ENCODE measurements at regions not wholly inside any gene's neighbourhood (a gene's known extent, or its start where the extent isn't known, plus 50 kb on each side); places are given as distances from the start of the nearest gene placed in this dataset.
"Not testable (repeated sequence)": the region's sequence is repeated elsewhere in the genome, so short reads cannot be mapped to it uniquely, and the experiment has no call there.

- Histone ChIP-seq H3K27me3 (ENCODE audit: low read depth) (no peaks in the 10 kb centered on the region), H3K4me3 (no peak overlapping the region), H3K4me1 (no peaks in the 10 kb centered on the region), H3K27ac (replicated peaks) (no peak overlapping the region), H3K9me3 (replicated peaks) (peaks cover 49% of the 10 kb centered on the region), H3K36me3 (no peaks in the 10 kb centered on the region)
- no peak for DNase-seq
- intact Hi-C loops (cut with micrococcal nuclease): no loop called here
- no peak for TF ChIP-seq CTCF (IDR thresholded peaks at IDR 0.05; ENCODE audit: borderline replicate concordance)
These were observed 1011.8 kb upstream of the DDX18 start for GRCh38 chr2:116802671-116803070.

GRCh38 chr2:116804901-116805300 lies 1009.6 kb upstream of the DDX18 start:
- no peaks in the 10 kb centered on the region for H3K4me1 ChIP-seq
- no peak for TF ChIP-seq CTCF (IDR thresholded peaks at IDR 0.05; ENCODE audit: borderline replicate concordance)
- no peak overlapping the region for H3K4me3 ChIP-seq
- peaks cover 46% of the 10 kb centered on the region for H3K9me3 ChIP-seq (replicated peaks)
- intact Hi-C loops (cut with micrococcal nuclease): no loop called here
- DNase-seq: no peak
- H3K27ac ChIP-seq (replicated peaks): no peak overlapping the region
- no peaks in the 10 kb centered on the region for H3K27me3 ChIP-seq (ENCODE audit: low read depth)
- H3K36me3 ChIP-seq: no peaks in the 10 kb centered on the region

GRCh38 chr2:116806505-116806904 lies 1008.0 kb upstream of the DDX18 start:
- H3K27me3 ChIP-seq (ENCODE audit: low read depth); H3K36me3 ChIP-seq; H3K27ac ChIP-seq (replicated peaks); intact Hi-C loops (cut with micrococcal nuclease); H3K4me3 ChIP-seq; DNase-seq; H3K4me1 ChIP-seq: not testable (repeated sequence)
- H3K9me3 ChIP-seq (replicated peaks): peaks cover 36% of the 10 kb centered on the region

- Histone ChIP-seq H3K4me1 (no peaks in the 10 kb centered on the region), H3K27me3 (ENCODE audit: low read depth) (no peaks in the 10 kb centered on the region), H3K9me3 (replicated peaks) (peaks cover 10% of the 10 kb centered on the region), H3K4me3 (no peak overlapping the region), H3K27ac (replicated peaks) (no peak overlapping the region), H3K36me3 (no peaks in the 10 kb centered on the region)
- DNase-seq: no peak
- intact Hi-C loops (cut with micrococcal nuclease): no loop called here
- no peak for TF ChIP-seq CTCF (IDR thresholded peaks at IDR 0.05; ENCODE audit: borderline replicate concordance)
These were observed 1005.4 kb upstream of the DDX18 start for GRCh38 chr2:116809109-116809508.

GRCh38 chr2:116810071-116810470 lies 1004.4 kb upstream of the DDX18 start:
- no peaks in the 10 kb centered on the region for H3K4me1 ChIP-seq
- peaks cover 4% of the 10 kb centered on the region for H3K9me3 ChIP-seq (replicated peaks)
- H3K27ac ChIP-seq (replicated peaks): no peak overlapping the region
- TF ChIP-seq CTCF (IDR thresholded peaks at IDR 0.05; ENCODE audit: borderline replicate concordance): no peak
- H3K27me3 ChIP-seq (ENCODE audit: low read depth): no peaks in the 10 kb centered on the region
- no peak for DNase-seq
- no peaks in the 10 kb centered on the region for H3K36me3 ChIP-seq
- no peak overlapping the region for H3K4me3 ChIP-seq
- intact Hi-C loops (cut with micrococcal nuclease): no loop called here

- no peaks in the 10 kb centered on the region for H3K9me3 ChIP-seq (replicated peaks)
- intact Hi-C loops (cut with micrococcal nuclease): no loop called here
These were observed 1003.8 kb upstream of the DDX18 start for GRCh38 chr2:116810645-116811044.

More at GRCh38 chr2:116810645-116811044, 1003.8 kb upstream of the DDX18 start:
- H3K27ac ChIP-seq (replicated peaks): no peak overlapping the region
- no peak overlapping the region for H3K4me3 ChIP-seq
- TF ChIP-seq CTCF (IDR thresholded peaks at IDR 0.05; ENCODE audit: borderline replicate concordance): no peak
- no peaks in the 10 kb centered on the region for H3K27me3 ChIP-seq (ENCODE audit: low read depth)
- H3K36me3 ChIP-seq: no peaks in the 10 kb centered on the region
- DNase-seq: no peak
- H3K4me1 ChIP-seq: no peaks in the 10 kb centered on the region

Measured in left ventricle myocardium inferior (tissue), 1 donor.